ENCODE measurements at regions not wholly inside any gene's neighbourhood (a gene's known extent, or its start where the extent isn't known, plus 50 kb on each side); places are given as distances from the start of the nearest gene placed in this dataset.

- Histone ChIP-seq H3K27me3 (no peaks in the 10 kb centered on the region), H3K27ac (no peak overlapping the region), H3K36me3 (replicated peaks in 1 of 2) (no peaks in the 10 kb centered on the region), H3K4me3 (no peak overlapping the region), H3K4me1 (replicated peaks in 1 of 2) (no peaks in the 10 kb centered on the region), H3K9me3 (replicated peaks in 1 of 3) (no peaks in the 10 kb centered on the region)
- intact Hi-C loops (cut with DNase I): no loop called here
- DNase-seq: no peak
- TF ChIP-seq CTCF (IDR thresholded peaks at IDR 0.05): no peak
Observed at GRCh38 chr6:139909992-139910391, 535.5 kb upstream of the CITED2 start.

GRCh38 chr6:139905404-139906052 lies 531.1 kb upstream of the CITED2 start:
- Histone ChIP-seq H3K27me3 (no peaks in the 10 kb centered on the region), H3K4me3 (no peak overlapping the region), H3K27ac (no peak overlapping the region), H3K4me1 (replicated peaks in 1 of 2) (no peaks in the 10 kb centered on the region), H3K9me3 (replicated peaks in 1 of 3) (no peaks in the 10 kb centered on the region), H3K36me3 (replicated peaks in 1 of 2) (no peaks in the 10 kb centered on the region)
- intact Hi-C loops (cut with DNase I): no loop called here
- DNase-seq: no peak
- TF ChIP-seq CTCF (IDR thresholded peaks at IDR 0.05) (no peak), POLR2A (IDR thresholded peaks at IDR 0.05) (no peak)
- 46 to 63% (median 54%) methylated on average over 3 of the region's 3 CpGs for WGBS, 4 donors

- 84 to 96% (median 93%) methylated on average over 1 of the region's 1 CpG for WGBS, 4 donors
- Histone ChIP-seq H3K9me3 (replicated peaks in 1 of 3) (no peaks in the 10 kb centered on the region), H3K27ac (no peak overlapping the region), H3K4me1 (replicated peaks in 1 of 2) (no peaks in the 10 kb centered on the region), H3K27me3 (no peaks in the 10 kb centered on the region), H3K4me3 (no peak overlapping the region), H3K36me3 (replicated peaks in 1 of 2) (no peaks in the 10 kb centered on the region)
- no peak for DNase-seq
- intact Hi-C loops (cut with DNase I): no loop called here
- TF ChIP-seq CTCF (IDR thresholded peaks at IDR 0.05) (no peak), POLR2A (IDR thresholded peaks at IDR 0.05) (no peak)
Observed at GRCh38 chr6:139904568-139904967, 530.1 kb upstream of the CITED2 start.

GRCh38 chr6:139904158-139904533 lies 529.7 kb upstream of the CITED2 start:
- H3K36me3 ChIP-seq (replicated peaks in 1 of 2): no peaks in the 10 kb centered on the region
- H3K27me3 ChIP-seq: no peaks in the 10 kb centered on the region
- H3K4me3 ChIP-seq: no peak overlapping the region
- H3K27ac ChIP-seq: no peak overlapping the region
- TF ChIP-seq POLR2A (IDR thresholded peaks at IDR 0.05): no peak
- intact Hi-C loops (cut with DNase I): no loop called here
- DNase-seq: no peak
- H3K9me3 ChIP-seq (replicated peaks in 1 of 3): no peaks in the 10 kb centered on the region
- H3K4me1 ChIP-seq (replicated peaks in 1 of 2): no peaks in the 10 kb centered on the region

GRCh38 chr6:139903411-139904157 lies 529.1 kb upstream of the CITED2 start:
- no peak overlapping the region for H3K4me3 ChIP-seq
- no peaks in the 10 kb centered on the region for H3K27me3 ChIP-seq
- no peaks in the 10 kb centered on the region for H3K4me1 ChIP-seq (replicated peaks in 1 of 2)
- DNase-seq: no peak
- intact Hi-C loops (cut with DNase I): no loop called here
- TF ChIP-seq CTCF (IDR thresholded peaks at IDR 0.05): no peak
- no peak for TF ChIP-seq POLR2A (IDR thresholded peaks at IDR 0.05)
- H3K36me3 ChIP-seq (replicated peaks in 1 of 2): no peaks in the 10 kb centered on the region
- H3K27ac ChIP-seq: no peak overlapping the region
- WGBS, 4 donors: 76 to 83% (median 78%) methylated on average over 2 of the region's 2 CpGs
- no peaks in the 10 kb centered on the region for H3K9me3 ChIP-seq (replicated peaks in 1 of 3)
